Iris pigment epithelial cell (primary cell): ENCODE measurements at regions not wholly inside any gene's neighbourhood (a gene's known extent, or its start where the extent isn't known, plus 50 kb on each side); places are given as distances from the start of the nearest gene placed in this dataset.

Source experiments
- DNase-seq: peaks from one replicate; pipeline ENCODE4 v3.0.0-alpha.2; 2011; ENCODE audit warnings: low read depth

- DNase-seq: no peak
Observed at GRCh38 chr1:30638086-30638485, 85.3 kb downstream of the MATN1 start.

GRCh38 chr1:30637183-30637980 lies 86.0 kb downstream of the MATN1 start:
- no peak for DNase-seq

GRCh38 chr1:30636621-30637020 lies 86.8 kb downstream of the MATN1 start:
- no peak for DNase-seq

GRCh38 chr1:30635391-30635975 lies 87.9 kb downstream of the MATN1 start:
- DNase-seq: no peak

- DNase-seq: no peak
Observed at GRCh38 chr1:30634507-30634906, 88.9 kb downstream of the MATN1 start.

- DNase-seq: no peak
Observed at GRCh38 chr1:30633294-30633693, 90.1 kb downstream of the MATN1 start.

- no peak for DNase-seq
Observed at GRCh38 chr1:30632481-30632880, 90.9 kb downstream of the MATN1 start.

GRCh38 chr1:30631700-30632099 lies 91.7 kb downstream of the MATN1 start:
- DNase-seq: no peak

- no peak for DNase-seq
Observed at GRCh38 chr1:30629501-30629900, 93.9 kb downstream of the MATN1 start.

GRCh38 chr1:30627994-30628393 lies 95.4 kb downstream of the MATN1 start:
- DNase-seq: no peak

GRCh38 chr1:30627206-30627605 lies 96.2 kb downstream of the MATN1 start:
- DNase-seq: no peak

GRCh38 chr1:30623431-30623830 lies 100.0 kb downstream of the MATN1 start:
- DNase-seq: no peak

- DNase-seq: no peak
Observed at GRCh38 chr1:30619619-30620018, 103.8 kb downstream of the MATN1 start.

- DNase-seq: no peak
Observed at GRCh38 chr1:30618335-30618747, 105.0 kb downstream of the MATN1 start.

GRCh38 chr1:30616759-30617158 lies 106.6 kb downstream of the MATN1 start:
- no peak for DNase-seq

GRCh38 chr1:30615816-30616590 lies 107.4 kb downstream of the MATN1 start:
- DNase-seq: no peak

- no peak for DNase-seq
Observed at GRCh38 chr1:30615076-30615795, 108.1 kb downstream of the MATN1 start.

GRCh38 chr1:30613188-30613587 lies 110.2 kb downstream of the MATN1 start:
- DNase-seq: no peak

GRCh38 chr1:30612536-30613065 lies 110.8 kb downstream of the MATN1 start:
- DNase-seq: no peak

- DNase-seq: no peak
Observed at GRCh38 chr1:30611741-30612309, 111.6 kb downstream of the MATN1 start.

- DNase-seq: no peak
Observed at GRCh38 chr1:30610917-30611316, 112.5 kb downstream of the MATN1 start.

- DNase-seq: no peak
Observed at GRCh38 chr1:30609999-30610345, 113.4 kb downstream of the MATN1 start.
